H9 (cell line): ENCODE measurements at regions not wholly inside any gene's neighbourhood (a gene's known extent, or its start where the extent isn't known, plus 50 kb on each side); places are given as distances from the start of the nearest gene placed in this dataset.
A peak's percentile ranks its signal among the peaks of the same experiment; 100 is the strongest.

Experiments
- DNase-seq: peaks from one replicate; pipeline ENCODE4 v3.0.0-alpha.2; 2017
- H2AFZ ChIP-seq: one replicate; pipeline ENCODE4 v1.6.1; 2013; ENCODE audit warnings: mild to moderate bottlenecking, low read length, control low read depth, moderate library complexity
- H2AK5ac ChIP-seq: 2 replicates; pipeline ENCODE4 v1.6.1; 2013; ENCODE audit warnings: low read length, control low read depth, mixed read lengths; ENCODE audit not compliant: insufficient read length
- H2BK120ac ChIP-seq: one replicate; pipeline ENCODE4 v1.6.1; 2013; ENCODE audit warnings: low read depth, mild to moderate bottlenecking, low read length, control low read depth, inconsistent platforms; ENCODE audit not compliant: poor library complexity, severe bottlenecking
- H2BK12ac ChIP-seq: 2 replicates; pipeline ENCODE4 v1.6.1; 2013; ENCODE audit warnings: low read length, control low read depth, mixed read lengths, low read depth; ENCODE audit not compliant: insufficient read length
- H2BK15ac ChIP-seq: 2 replicates; pipeline ENCODE4 v1.6.1; 2013; ENCODE audit warnings: low read depth, low read length, control low read depth
- H2BK20ac ChIP-seq: one replicate; pipeline ENCODE4 v1.6.1; 2013; ENCODE audit warnings: low read depth, mild to moderate bottlenecking, low read length, control low read depth, inconsistent platforms; ENCODE audit not compliant: poor library complexity, severe bottlenecking
- H2BK5ac ChIP-seq: 2 replicates; pipeline ENCODE4 v1.6.1; 2013; ENCODE audit warnings: low read length, control low read depth, mixed read lengths; ENCODE audit not compliant: insufficient read length
- H3K14ac ChIP-seq: 2 replicates; pipeline ENCODE4 v1.6.1; 2013; ENCODE audit warnings: low read length, control low read depth; ENCODE audit not compliant: insufficient read depth
- H3K18ac ChIP-seq: 2 replicates; pipeline ENCODE4 v1.6.1; 2013; ENCODE audit warnings: low read depth, mild to moderate bottlenecking, mixed read lengths, low read length, control low read depth; ENCODE audit not compliant: insufficient read length
- H3K23ac ChIP-seq: 2 replicates; pipeline ENCODE4 v1.6.1; 2013; ENCODE audit warnings: low read length, control low read depth, mixed read lengths, low read depth; ENCODE audit not compliant: insufficient read length
- H3K23me2 ChIP-seq: 2 replicates; pipeline ENCODE4 v1.6.1; 2013; ENCODE audit warnings: low read depth, mild to moderate bottlenecking, mixed read lengths, low read length, control low read depth; ENCODE audit not compliant: insufficient read length, poor library complexity, severe bottlenecking
- H3K27ac ChIP-seq: 2 replicates; pipeline ENCODE4 v1.5.1; 2013; ENCODE audit warnings: low read length, control low read depth, mixed read lengths, low read depth; ENCODE audit not compliant: insufficient read length
- H3K27me3 ChIP-seq: 2 replicates; pipeline ENCODE4 v1.6.1; 2013; ENCODE audit warnings: low read length, control low read depth, inconsistent platforms; ENCODE audit not compliant: insufficient read depth
- H3K4ac ChIP-seq: 2 replicates; pipeline ENCODE4 v1.6.1; 2013; ENCODE audit warnings: low read depth, mild to moderate bottlenecking, control low read depth, inconsistent platforms, low read length, moderate library complexity
- H3K4me1 ChIP-seq: 2 replicates; pipeline ENCODE4 v1.6.1; 2013; ENCODE audit warnings: low read length, control low read depth, inconsistent platforms; ENCODE audit not compliant: insufficient read depth
- H3K4me2 ChIP-seq: 2 replicates; pipeline ENCODE4 v1.6.1; 2013; ENCODE audit warnings: low read length, control low read depth, mixed read lengths; ENCODE audit not compliant: insufficient read length, insufficient read depth
- H3K56ac ChIP-seq: 2 replicates; pipeline ENCODE4 v1.6.1; 2013; ENCODE audit warnings: low read depth, mild to moderate bottlenecking, mixed read lengths, low read length, control low read depth; ENCODE audit not compliant: insufficient read length
- H3K79me1 ChIP-seq: 2 replicates; pipeline ENCODE4 v1.6.1; 2013; ENCODE audit warnings: low read depth, mild to moderate bottlenecking, moderate library complexity, low read length, control low read depth, inconsistent platforms; ENCODE audit not compliant: insufficient read depth, poor library complexity, severe bottlenecking
- H3K79me2 ChIP-seq: 2 replicates; pipeline ENCODE4 v1.6.1; 2013; ENCODE audit warnings: low read length, control low read depth, inconsistent platforms; ENCODE audit not compliant: insufficient read depth
- H3K9ac ChIP-seq: 2 replicates; pipeline ENCODE4 v1.6.1; 2013; ENCODE audit warnings: low read length, control low read depth, mixed read lengths; ENCODE audit not compliant: insufficient read length; ENCODE audit errors: extremely low read depth
- H3K9me3 ChIP-seq: one replicate; pipeline ENCODE4 v1.6.1; 2013; ENCODE audit warnings: low read depth, low read length, inconsistent platforms; ENCODE audit not compliant: control insufficient read depth
- H3T11ph ChIP-seq: one replicate; pipeline ENCODE4 v1.6.1; 2013; ENCODE audit warnings: mild to moderate bottlenecking, low read length, control low read depth, inconsistent platforms
- H4K20me1 ChIP-seq: one replicate; pipeline ENCODE4 v1.6.1; 2013; ENCODE audit not compliant: control insufficient read depth, insufficient read length, insufficient read depth
- H4K5ac ChIP-seq: 2 replicates; pipeline ENCODE4 v1.6.1; 2013; ENCODE audit warnings: low read depth, mild to moderate bottlenecking, mixed read lengths, low read length, control low read depth; ENCODE audit not compliant: insufficient read length
- H4K8ac ChIP-seq: replicated peaks from 2 replicates; pipeline ENCODE4 v1.6.1; 2013; ENCODE audit warnings: low read length, control low read depth, mixed read lengths, low read depth; ENCODE audit not compliant: insufficient read length
- H4K91ac ChIP-seq: 2 replicates; pipeline ENCODE4 v1.6.1; 2013; ENCODE audit warnings: low read depth, mild to moderate bottlenecking, moderate library complexity, mixed read lengths, low read length, control low read depth; ENCODE audit not compliant: insufficient read length
- H3K27ac Mint-ChIP-seq, 3 experiments: 2 replicates in 2 of 3; 3 replicates in 1 of 3; pipeline ENCODE4 v1.8.0; 2020 to 2021; ENCODE audit warnings: mixed read lengths in 3 of 3, mild to moderate bottlenecking in 1 of 3, moderate library complexity in 1 of 3
- H3K27me3 Mint-ChIP-seq: 2 replicates; pipeline ENCODE4 v1.8.0; 2021; ENCODE audit warnings: low read depth, mild to moderate bottlenecking, moderate library complexity, mixed read lengths
- H3K36me3 Mint-ChIP-seq, 3 experiments: 2 replicates in 2 of 3; 3 replicates in 1 of 3; pipeline ENCODE4 v1.8.0; 2020 to 2021; ENCODE audit warnings: low read depth in 3 of 3, mixed read lengths in 3 of 3; ENCODE audit not compliant: insufficient read depth in 1 of 3
- H3K4me1 Mint-ChIP-seq, 2 experiments: 2 replicates each; pipeline ENCODE4 v1.8.0; 2020; ENCODE audit warnings: mixed read lengths in 2 of 2
- H3K4me3 Mint-ChIP-seq, 2 experiments: 2 replicates in 1 of 2; 3 replicates in 1 of 2; pipeline ENCODE4 v1.8.0; 2020 to 2021; ENCODE audit warnings: mild to moderate bottlenecking in 2 of 2, mixed read lengths in 2 of 2, moderate library complexity in 1 of 2
- H3K9me3 Mint-ChIP-seq, 2 experiments: 2 replicates in 1 of 2; 3 replicates in 1 of 2; pipeline ENCODE4 v1.8.0; 2020; ENCODE audit warnings: mild to moderate bottlenecking in 2 of 2, mixed read lengths in 2 of 2, moderate library complexity in 1 of 2
- WGBS: extraction: QIAGEN DNeasy Blood & Tissue Kit; methylation state at CpG from one replicate; pipeline ENCODE4 v1.1.7; 2013; ENCODE audit warnings: missing lambda C conversion rate, low lambda C conversion rate, mixed read lengths; ENCODE audit not compliant: insufficient read length; ENCODE audit errors: extremely low coverage; 5-methylcytosine and 5-hydroxymethylcytosine counted together
- TF ChIP-seq, protein P1 (sequence below): fragments of 200-600 bp; sonication (generic); conservative IDR thresholded peaks from 3 replicates; pipeline ENCODE4 v1.8.0; 2021; ENCODE audit warnings: antibody characterized with exemption, mild to moderate bottlenecking

DNA sequence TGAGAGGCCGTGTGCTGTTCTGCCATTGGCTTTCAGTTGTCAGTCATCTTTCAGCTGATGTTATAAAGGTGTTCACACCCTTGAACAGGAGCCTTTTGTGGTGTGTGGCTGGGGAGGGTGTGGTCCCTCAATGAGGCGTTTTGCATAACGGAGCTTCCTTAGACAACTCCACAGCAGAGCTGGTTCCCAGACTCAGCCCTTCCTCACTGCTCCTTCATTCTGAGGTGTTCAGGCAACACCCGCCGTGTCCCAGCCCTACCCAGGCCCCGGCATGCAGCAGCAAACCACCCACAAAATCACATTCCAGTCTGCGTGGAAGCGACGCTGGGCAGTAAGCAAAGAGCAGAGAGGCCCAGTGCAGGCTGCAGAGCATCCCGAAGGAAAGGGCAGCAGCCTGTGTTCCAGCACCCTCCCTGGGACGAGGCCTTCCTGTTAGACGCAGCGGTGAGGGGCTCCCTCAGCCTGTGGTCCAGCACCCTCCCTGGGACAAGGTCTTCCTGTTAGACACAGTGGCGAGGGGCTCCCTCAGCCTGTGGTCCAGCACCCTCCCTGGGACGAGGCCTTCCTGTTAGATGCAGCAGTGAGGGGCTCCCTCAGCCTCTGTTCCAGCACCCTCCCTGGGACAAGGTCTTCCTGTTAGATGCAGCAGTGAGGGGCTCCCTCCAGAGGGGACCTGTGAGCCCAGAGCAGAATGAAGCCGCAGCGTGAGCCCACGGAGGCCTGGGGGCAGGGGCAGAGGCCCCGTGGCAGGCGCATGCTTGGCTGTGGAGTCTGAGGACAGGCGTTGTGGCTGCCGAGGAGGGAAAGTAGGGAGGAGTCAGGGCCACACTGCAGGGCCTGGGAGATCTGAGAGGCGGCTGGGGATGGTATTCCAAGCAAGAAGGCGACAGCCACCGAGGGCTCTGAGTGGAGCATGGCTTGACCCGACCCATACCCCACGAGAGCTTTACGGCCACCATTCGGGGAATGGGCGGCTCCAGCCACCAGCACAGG lies 201.8 kb upstream of the HDAC4 start:
- H3K9me3 ChIP-seq = no peaks in the 10 kb centered on the region
- no peak overlapping the region for H4K91ac ChIP-seq
- peak; percentile 32 for DNase-seq
- H3K23me2 ChIP-seq = no peaks in the 10 kb centered on the region
- no peak overlapping the region for H2AFZ ChIP-seq
- H2BK120ac ChIP-seq = no peak overlapping the region
- no peak overlapping the region for H3K56ac ChIP-seq
- H3K4ac ChIP-seq = no peak overlapping the region
- TF ChIP-seq, protein P1, sequence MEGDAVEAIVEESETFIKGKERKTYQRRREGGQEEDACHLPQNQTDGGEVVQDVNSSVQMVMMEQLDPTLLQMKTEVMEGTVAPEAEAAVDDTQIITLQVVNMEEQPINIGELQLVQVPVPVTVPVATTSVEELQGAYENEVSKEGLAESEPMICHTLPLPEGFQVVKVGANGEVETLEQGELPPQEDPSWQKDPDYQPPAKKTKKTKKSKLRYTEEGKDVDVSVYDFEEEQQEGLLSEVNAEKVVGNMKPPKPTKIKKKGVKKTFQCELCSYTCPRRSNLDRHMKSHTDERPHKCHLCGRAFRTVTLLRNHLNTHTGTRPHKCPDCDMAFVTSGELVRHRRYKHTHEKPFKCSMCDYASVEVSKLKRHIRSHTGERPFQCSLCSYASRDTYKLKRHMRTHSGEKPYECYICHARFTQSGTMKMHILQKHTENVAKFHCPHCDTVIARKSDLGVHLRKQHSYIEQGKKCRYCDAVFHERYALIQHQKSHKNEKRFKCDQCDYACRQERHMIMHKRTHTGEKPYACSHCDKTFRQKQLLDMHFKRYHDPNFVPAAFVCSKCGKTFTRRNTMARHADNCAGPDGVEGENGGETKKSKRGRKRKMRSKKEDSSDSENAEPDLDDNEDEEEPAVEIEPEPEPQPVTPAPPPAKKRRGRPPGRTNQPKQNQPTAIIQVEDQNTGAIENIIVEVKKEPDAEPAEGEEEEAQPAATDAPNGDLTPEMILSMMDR = no peak
- H3K4me1 ChIP-seq = no peaks in the 10 kb centered on the region
- H4K20me1 ChIP-seq = no peaks in the 10 kb centered on the region
- H3K18ac ChIP-seq = no peak overlapping the region
- no peak overlapping the region; the same call in 1 of the 2 replicates for H3K14ac ChIP-seq
- H3K4me2 ChIP-seq = no peak overlapping the region
- H3K9ac ChIP-seq = no peak overlapping the region
- H3K23ac ChIP-seq = no peak overlapping the region
- no peak overlapping the region for H2BK5ac ChIP-seq
- Mint-ChIP-seq H3K4me3 (no peak overlapping the region), H3K27me3 (peaks cover 48% of the 10 kb centered on the region), H3K9me3 (peaks cover 0 to 2% of the 10 kb centered on the region in 2 experiments; a peak in 2 of 5 replicates), H3K27ac (no peak overlapping the region), H3K36me3 (peaks cover 0 to 5% (median 2%) of the 10 kb centered on the region in 3 experiments; a peak in 2 of 7 replicates), H3K4me1 (peaks cover 28 to 30% of the 10 kb centered on the region in 2 experiments)
- H4K5ac ChIP-seq = no peak overlapping the region
- no peak overlapping the region for H2AK5ac ChIP-seq
- no CpG with 5 or more reads among the region's 30 CpGs for WGBS
- H2BK15ac ChIP-seq = no peak overlapping the region
- H3K79me1 ChIP-seq = no peaks in the 10 kb centered on the region
- no peak overlapping the region for H2BK20ac ChIP-seq
- no peak overlapping the region for H4K8ac ChIP-seq
- H3K27me3 ChIP-seq = no peaks in the 10 kb centered on the region
- no peaks in the 10 kb centered on the region for H3K79me2 ChIP-seq
- no peak overlapping the region for H3T11ph ChIP-seq
- no peak overlapping the region for H3K27ac ChIP-seq
- no peak overlapping the region for H2BK12ac ChIP-seq
